ENCODE measurements at regions not wholly inside any gene's neighbourhood (a gene's known extent, or its start where the extent isn't known, plus 50 kb on each side); places are given as distances from the start of the nearest gene placed in this dataset.

GRCh38 chr9:38229104-38229500 is 160.1 kb upstream of the SHB start:
- no peak for TF ChIP-seq CTCF (IDR thresholded peaks at IDR 0.05)
- no peak for TF ChIP-seq POLR2A (IDR thresholded peaks at IDR 0.05)
